HG03432 (cell line): ENCODE measurements at regions not wholly inside any gene's neighbourhood (a gene's known extent, or its start where the extent isn't known, plus 50 kb on each side); places are given as distances from the start of the nearest gene placed in this dataset.

Experiments used
- ATAC-seq: cut with Tn5 transposase; IDR thresholded peaks from one replicate; pipeline ENCODE4 v1.9.1; 2021; ENCODE audit warnings: mild to moderate bottlenecking, moderate library complexity; ENCODE audit not compliant: unreplicated experiment

GRCh38 chr2:173761603-173762119 lies 203.5 kb downstream of the SP3 start:
- ATAC-seq = no peak

- ATAC-seq = no peak
These were observed 203.0 kb downstream of the SP3 start for GRCh38 chr2:173762221-173762620.

- no peak for ATAC-seq
These were observed 202.3 kb downstream of the SP3 start for GRCh38 chr2:173762864-173763263.

GRCh38 chr2:173763641-173764040 lies 201.5 kb downstream of the SP3 start:
- no peak for ATAC-seq

GRCh38 chr2:173764094-173764493 lies 201.1 kb downstream of the SP3 start:
- ATAC-seq = no peak

- ATAC-seq = no peak
These were observed 198.5 kb downstream of the SP3 start for GRCh38 chr2:173766537-173767289.

GRCh38 chr2:173770947-173771678 lies 194.1 kb downstream of the SP3 start:
- ATAC-seq = no peak

- ATAC-seq = no peak
These were observed 193.0 kb downstream of the SP3 start for GRCh38 chr2:173772205-173772604.

GRCh38 chr2:173773076-173773475 lies 192.1 kb downstream of the SP3 start:
- ATAC-seq = no peak

- no peak for ATAC-seq
These were observed 189.7 kb downstream of the SP3 start for GRCh38 chr2:173775440-173775839.

- no peak for ATAC-seq
These were observed 182.5 kb downstream of the SP3 start for GRCh38 chr2:173782681-173783080.

GRCh38 chr2:173783382-173783781 lies 181.8 kb downstream of the SP3 start:
- ATAC-seq = no peak

GRCh38 chr2:173785813-173786212 lies 179.4 kb downstream of the SP3 start:
- no peak for ATAC-seq

GRCh38 chr2:173791502-173791901 lies 173.7 kb downstream of the SP3 start:
- no peak for ATAC-seq

- no peak for ATAC-seq
These were observed 173.0 kb downstream of the SP3 start for GRCh38 chr2:173792166-173792565.

- ATAC-seq = no peak
These were observed 172.4 kb downstream of the SP3 start for GRCh38 chr2:173792741-173793140.

- ATAC-seq = no peak
These were observed 171.2 kb downstream of the SP3 start for GRCh38 chr2:173793709-173794565.

GRCh38 chr2:173797586-173798263 lies 167.4 kb downstream of the SP3 start:
- no peak for ATAC-seq

- no peak for ATAC-seq
These were observed 162.7 kb downstream of the SP3 start for GRCh38 chr2:173802518-173802917.

- no peak for ATAC-seq
These were observed 161.7 kb downstream of the SP3 start for GRCh38 chr2:173803449-173803848.

GRCh38 chr2:173806761-173807160 lies 158.4 kb downstream of the SP3 start:
- no peak for ATAC-seq
